ENCODE measurements at regions not wholly inside any gene's neighbourhood (a gene's known extent, or its start where the extent isn't known, plus 50 kb on each side); places are given as distances from the start of the nearest gene placed in this dataset.
"Not testable (repeated sequence)": the region's sequence is repeated elsewhere in the genome, so short reads cannot be mapped to it uniquely, and the experiment has no call there.

DNA sequence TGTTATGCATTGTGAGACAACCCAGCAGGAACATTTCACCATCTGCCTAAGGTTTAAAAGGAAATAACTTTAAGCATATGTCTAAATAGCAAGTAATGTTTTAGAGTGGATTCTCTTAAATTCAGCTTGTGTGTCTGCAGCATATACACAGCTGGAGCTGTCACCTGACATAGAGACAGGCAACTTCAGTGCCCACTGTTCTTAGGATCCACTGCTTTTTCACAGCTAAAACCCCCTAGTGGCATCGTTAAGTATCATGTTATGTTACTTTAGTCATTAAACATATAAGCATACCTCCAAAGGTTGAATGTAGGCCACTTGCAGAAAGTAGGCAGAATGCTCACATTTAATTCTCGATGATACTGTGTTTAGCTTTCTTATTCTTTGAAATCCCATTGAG is 2169.0 kb upstream of the DEFB115 start:
- not testable (repeated sequence) for H3K27me3 Mint-ChIP-seq (ENCODE audit: low read depth); DNase-seq (ENCODE audit: low spot score); H3K36me3 Mint-ChIP-seq (ENCODE audit: low read depth); H3K4me1 Mint-ChIP-seq (ENCODE audit: low read depth); H3K27ac Mint-ChIP-seq; H3K4me3 Mint-ChIP-seq
- H3K9me3 Mint-ChIP-seq, result peaks cover 58% of the 10 kb centered on the region

DNA sequence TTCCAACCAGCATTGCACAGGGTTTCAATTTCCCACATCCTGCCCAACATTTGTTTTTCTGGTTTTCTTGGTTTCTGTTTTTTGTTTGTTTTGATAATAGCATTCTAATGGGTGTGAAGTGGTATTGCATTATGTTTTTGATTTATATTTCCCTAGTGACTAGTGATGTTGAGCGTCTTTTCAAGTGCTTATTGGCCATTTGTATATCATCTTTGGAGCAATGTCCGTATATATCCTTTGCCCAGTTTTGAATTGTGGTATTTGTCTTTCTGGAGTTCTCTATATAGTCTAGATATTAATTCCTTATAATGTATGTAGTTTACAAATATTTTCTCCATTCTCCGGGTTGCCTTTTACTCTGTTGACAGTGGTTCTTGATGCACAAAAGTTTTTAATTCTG is 2168.1 kb upstream of the DEFB115 start:
- not testable (repeated sequence) for H3K36me3 Mint-ChIP-seq (ENCODE audit: low read depth); H3K27ac Mint-ChIP-seq; H3K4me1 Mint-ChIP-seq (ENCODE audit: low read depth); H3K27me3 Mint-ChIP-seq (ENCODE audit: low read depth); H3K4me3 Mint-ChIP-seq; DNase-seq (ENCODE audit: low spot score)
- peaks cover 53% of the 10 kb centered on the region for H3K9me3 Mint-ChIP-seq

DNA sequence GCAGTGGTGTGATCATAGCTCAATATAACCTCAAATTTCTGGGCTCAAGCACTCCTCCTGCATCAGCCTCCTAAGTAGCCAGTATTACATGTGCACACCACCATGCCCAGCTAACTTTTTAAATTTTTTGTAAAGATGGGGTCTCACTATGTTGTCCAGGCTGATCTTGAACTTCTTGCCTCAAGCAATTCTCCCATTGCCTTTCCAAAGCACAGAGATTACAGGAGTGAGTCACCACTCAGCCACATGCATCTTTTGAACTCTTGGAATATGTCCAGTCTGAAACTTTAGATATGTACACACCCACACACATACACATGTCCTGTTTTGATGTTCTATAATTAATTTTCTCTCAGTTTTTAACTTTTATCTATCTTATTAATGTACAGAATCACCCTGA is 2163.5 kb upstream of the DEFB115 start:
- not testable (repeated sequence) for H3K27me3 Mint-ChIP-seq (ENCODE audit: low read depth); H3K27ac Mint-ChIP-seq; H3K4me3 Mint-ChIP-seq; H3K4me1 Mint-ChIP-seq (ENCODE audit: low read depth); DNase-seq (ENCODE audit: low spot score); H3K36me3 Mint-ChIP-seq (ENCODE audit: low read depth)
- H3K9me3 Mint-ChIP-seq, result peaks cover 42% of the 10 kb centered on the region

DNA sequence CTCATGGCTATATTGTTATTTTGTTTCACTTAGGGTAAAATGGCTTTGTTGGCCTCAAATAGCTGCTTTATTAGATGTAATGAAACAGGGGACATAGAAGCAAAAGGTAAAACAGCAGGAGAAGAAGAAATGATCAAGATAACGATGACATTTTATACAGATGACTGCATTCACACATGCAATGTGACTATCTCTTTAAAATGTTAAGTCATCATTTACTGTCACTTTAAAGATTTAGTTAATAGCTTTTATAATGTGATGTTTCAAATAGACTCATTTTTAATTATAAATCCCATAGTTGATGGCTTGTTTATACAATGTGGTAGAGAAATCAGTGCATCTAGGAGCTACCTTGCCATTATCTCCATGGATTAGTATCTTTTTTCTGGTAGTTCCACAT is 2160.8 kb upstream of the DEFB115 start:
- not testable (repeated sequence) for H3K36me3 Mint-ChIP-seq (ENCODE audit: low read depth); H3K27me3 Mint-ChIP-seq (ENCODE audit: low read depth)

DNA sequence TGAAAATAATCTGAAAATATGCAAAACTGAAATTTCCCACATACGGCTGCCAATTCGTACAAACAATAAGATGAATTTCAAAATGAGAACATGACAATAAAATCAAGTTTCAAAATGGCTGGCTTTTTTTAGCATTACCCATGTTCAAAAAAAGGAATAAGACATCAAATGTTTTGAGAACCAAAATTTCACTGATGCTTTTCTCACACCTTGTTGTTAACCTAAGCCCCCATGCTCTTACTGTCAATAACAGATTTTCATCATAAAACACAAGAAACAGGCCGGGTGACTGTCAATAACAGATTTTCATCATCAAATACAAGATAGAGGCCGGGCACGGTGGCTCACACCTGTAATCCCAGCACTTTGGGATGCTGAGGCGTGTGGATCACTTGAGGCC is 2149.6 kb upstream of the DEFB115 start:
- H3K27ac Mint-ChIP-seq; H3K4me3 Mint-ChIP-seq; H3K36me3 Mint-ChIP-seq (ENCODE audit: low read depth); H3K27me3 Mint-ChIP-seq (ENCODE audit: low read depth); H3K4me1 Mint-ChIP-seq (ENCODE audit: low read depth); DNase-seq (ENCODE audit: low spot score): not testable (repeated sequence)
- peaks cover 49% of the 10 kb centered on the region for H3K9me3 Mint-ChIP-seq

More for the DNA sequence above, 2160.8 kb upstream of the DEFB115 start:
- peaks cover 29% of the 10 kb centered on the region for H3K9me3 Mint-ChIP-seq
- H3K4me3 Mint-ChIP-seq; DNase-seq (ENCODE audit: low spot score); H3K27ac Mint-ChIP-seq; H3K4me1 Mint-ChIP-seq (ENCODE audit: low read depth): not testable (repeated sequence)

DNA sequence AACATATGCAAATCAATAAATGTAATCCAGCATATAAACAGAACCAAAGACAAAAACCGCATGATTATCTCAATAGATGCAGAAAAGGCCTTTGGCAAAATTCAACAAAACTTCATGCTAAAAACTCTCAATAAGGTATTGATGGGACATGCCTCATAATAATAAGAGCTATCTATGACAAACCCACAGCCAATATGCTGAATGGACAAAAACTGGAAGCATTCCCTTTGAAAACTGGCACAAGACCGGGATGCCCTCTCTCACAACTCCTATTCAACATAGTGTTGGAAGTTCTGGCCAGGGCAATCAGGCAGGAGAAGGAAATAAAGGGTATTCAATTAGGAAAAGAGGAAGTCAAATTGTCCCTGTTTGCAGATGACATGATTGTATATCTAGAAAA is 2148.1 kb upstream of the DEFB115 start:
- H3K36me3 Mint-ChIP-seq (ENCODE audit: low read depth); H3K4me3 Mint-ChIP-seq; DNase-seq (ENCODE audit: low spot score); H3K4me1 Mint-ChIP-seq (ENCODE audit: low read depth); H3K27me3 Mint-ChIP-seq (ENCODE audit: low read depth); H3K27ac Mint-ChIP-seq: not testable (repeated sequence)
- peaks cover 55% of the 10 kb centered on the region for H3K9me3 Mint-ChIP-seq

DNA sequence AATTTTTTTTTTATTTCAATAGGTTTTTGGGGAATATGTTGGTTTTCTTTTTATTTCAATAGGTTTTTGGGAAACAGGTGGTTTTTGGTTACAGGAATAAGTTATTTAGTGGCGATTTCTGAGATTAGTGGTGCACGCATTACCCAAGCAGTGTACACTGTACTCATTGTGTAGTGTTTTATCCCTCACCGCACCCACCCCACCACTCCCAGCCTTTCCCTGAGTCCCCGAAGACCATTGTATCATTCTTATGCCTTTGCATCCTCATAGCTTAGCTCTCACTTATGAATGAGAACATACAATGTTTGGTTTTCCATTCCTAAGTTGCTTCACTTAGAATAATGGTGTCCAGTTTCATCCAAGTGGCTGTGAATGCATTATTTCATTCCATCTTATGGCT is 2142.4 kb upstream of the DEFB115 start:
- H3K4me1 Mint-ChIP-seq (ENCODE audit: low read depth); H3K4me3 Mint-ChIP-seq; DNase-seq (ENCODE audit: low spot score); H3K27ac Mint-ChIP-seq; H3K27me3 Mint-ChIP-seq (ENCODE audit: low read depth); H3K36me3 Mint-ChIP-seq (ENCODE audit: low read depth): not testable (repeated sequence)
- peaks cover 69% of the 10 kb centered on the region for H3K9me3 Mint-ChIP-seq

DNA sequence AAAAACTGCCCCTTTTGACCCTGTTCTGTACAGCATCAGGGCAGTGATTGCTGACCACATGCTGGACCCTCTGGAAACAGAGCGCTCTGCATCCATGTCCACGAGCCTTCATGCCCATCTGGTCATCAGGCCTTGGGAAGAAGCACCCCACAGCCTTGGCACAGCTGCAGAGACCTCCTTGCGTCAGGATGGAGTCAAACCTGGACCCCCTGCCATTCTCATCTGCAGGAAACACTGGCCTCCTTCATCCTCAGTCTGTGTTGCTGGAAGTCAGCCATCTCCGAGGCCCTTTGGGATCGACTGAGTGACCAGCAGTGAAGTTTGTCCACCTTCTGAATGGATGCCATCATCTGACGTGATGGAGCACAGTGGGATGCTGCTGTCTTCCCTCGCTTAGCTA is 2138.3 kb upstream of the DEFB115 start:
- no peak overlapping the region for H3K27ac Mint-ChIP-seq
- no peaks in the 10 kb centered on the region for H3K36me3 Mint-ChIP-seq (ENCODE audit: low read depth)
- H3K4me3 Mint-ChIP-seq, result no peak overlapping the region
- no peaks in the 10 kb centered on the region for H3K4me1 Mint-ChIP-seq (ENCODE audit: low read depth)
- H3K9me3 Mint-ChIP-seq, result peaks cover 82% of the 10 kb centered on the region
- H3K27me3 Mint-ChIP-seq (ENCODE audit: low read depth), result no peaks in the 10 kb centered on the region
- DNase-seq (ENCODE audit: low spot score), result no peak

DNA sequence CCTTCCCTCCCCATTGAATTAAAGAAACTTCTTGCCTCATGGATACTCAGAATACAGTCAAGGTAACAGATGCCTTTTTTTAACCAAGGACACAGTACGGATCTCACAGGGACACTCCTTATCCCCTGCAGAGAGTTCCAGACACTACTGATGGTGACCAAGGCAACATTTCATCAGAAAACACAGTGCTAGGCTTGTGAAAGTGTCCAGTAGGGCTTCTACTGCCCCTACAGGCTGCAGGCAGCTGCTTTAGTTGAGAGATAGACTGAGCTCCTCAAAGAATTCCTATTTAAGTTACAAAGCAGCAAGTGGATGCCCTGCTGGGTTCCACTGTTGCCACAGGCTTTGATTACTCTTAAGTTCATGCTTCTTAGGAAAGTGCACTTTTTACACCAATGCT is 2137.8 kb upstream of the DEFB115 start:
- H3K4me3 Mint-ChIP-seq; DNase-seq (ENCODE audit: low spot score); H3K27ac Mint-ChIP-seq; H3K27me3 Mint-ChIP-seq (ENCODE audit: low read depth); H3K36me3 Mint-ChIP-seq (ENCODE audit: low read depth); H3K4me1 Mint-ChIP-seq (ENCODE audit: low read depth): not testable (repeated sequence)
- H3K9me3 Mint-ChIP-seq, result peaks cover 85% of the 10 kb centered on the region

DNA sequence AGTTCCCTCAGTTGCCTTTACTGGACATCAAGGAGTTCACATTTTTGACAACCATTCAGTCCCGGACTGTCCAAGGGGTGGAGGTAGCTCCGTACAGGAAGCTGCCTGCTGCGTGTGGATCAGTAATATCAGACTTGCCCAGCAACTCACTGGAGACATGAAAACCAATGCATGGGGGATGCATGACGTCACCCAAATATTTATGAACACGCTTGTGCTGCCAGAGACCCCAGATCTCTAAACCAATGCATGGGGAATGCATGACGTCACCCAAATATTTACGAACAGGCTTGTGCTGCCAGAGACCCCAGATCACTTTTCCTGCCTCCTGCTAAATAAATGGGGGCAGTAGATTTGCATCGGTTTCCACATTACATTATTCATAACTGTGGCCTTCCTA is 2137.4 kb upstream of the DEFB115 start:
- H3K36me3 Mint-ChIP-seq (ENCODE audit: low read depth); H3K4me3 Mint-ChIP-seq; H3K27me3 Mint-ChIP-seq (ENCODE audit: low read depth); H3K27ac Mint-ChIP-seq; H3K4me1 Mint-ChIP-seq (ENCODE audit: low read depth); DNase-seq (ENCODE audit: low spot score): not testable (repeated sequence)
- peaks cover 86% of the 10 kb centered on the region for H3K9me3 Mint-ChIP-seq

DNA sequence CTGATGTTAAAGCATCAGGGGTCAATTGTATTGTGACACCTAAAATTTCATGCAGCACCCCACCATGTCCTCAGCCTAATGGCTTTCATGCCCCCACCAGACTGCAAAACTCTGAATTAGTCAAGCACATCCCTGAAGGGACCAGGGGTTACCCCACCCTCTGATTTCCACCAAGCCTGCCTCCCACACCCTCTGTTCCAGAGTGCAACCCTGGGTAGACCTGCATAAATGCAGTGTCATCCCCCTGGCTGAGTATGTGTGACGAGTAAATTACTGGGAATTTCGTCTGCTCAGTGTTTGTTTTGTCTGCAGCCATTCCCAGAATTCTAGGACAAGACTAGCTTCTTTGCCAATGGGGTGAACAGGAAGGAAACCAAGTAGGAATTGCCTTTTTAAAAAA is 2136.9 kb upstream of the DEFB115 start:
- H3K9me3 Mint-ChIP-seq, result peaks cover 85% of the 10 kb centered on the region
- DNase-seq (ENCODE audit: low spot score); H3K4me1 Mint-ChIP-seq (ENCODE audit: low read depth); H3K27me3 Mint-ChIP-seq (ENCODE audit: low read depth); H3K36me3 Mint-ChIP-seq (ENCODE audit: low read depth); H3K4me3 Mint-ChIP-seq; H3K27ac Mint-ChIP-seq: not testable (repeated sequence)

DNA sequence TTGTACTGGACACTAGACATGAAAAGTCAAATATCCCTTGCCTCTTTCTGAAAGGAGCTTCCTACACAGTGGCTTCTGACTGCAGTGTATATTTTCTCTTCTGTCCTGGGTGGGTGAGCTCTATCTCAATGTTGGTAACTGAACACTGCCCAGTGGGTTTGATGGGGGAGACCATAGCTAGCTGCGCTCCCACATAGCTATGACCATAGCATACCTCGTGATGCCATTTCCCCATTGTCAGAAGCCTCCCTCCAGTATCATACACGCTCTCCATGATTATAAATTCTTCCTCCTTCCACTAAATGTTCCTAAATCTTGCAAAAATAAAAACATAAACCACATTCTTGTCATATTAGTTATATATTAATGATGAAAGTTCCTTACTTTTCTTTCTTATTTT is 2134.7 kb upstream of the DEFB115 start:
- H3K27ac Mint-ChIP-seq; H3K4me1 Mint-ChIP-seq (ENCODE audit: low read depth); H3K4me3 Mint-ChIP-seq; DNase-seq (ENCODE audit: low spot score); H3K36me3 Mint-ChIP-seq (ENCODE audit: low read depth); H3K27me3 Mint-ChIP-seq (ENCODE audit: low read depth): not testable (repeated sequence)
- peaks cover 66% of the 10 kb centered on the region for H3K9me3 Mint-ChIP-seq

DNA sequence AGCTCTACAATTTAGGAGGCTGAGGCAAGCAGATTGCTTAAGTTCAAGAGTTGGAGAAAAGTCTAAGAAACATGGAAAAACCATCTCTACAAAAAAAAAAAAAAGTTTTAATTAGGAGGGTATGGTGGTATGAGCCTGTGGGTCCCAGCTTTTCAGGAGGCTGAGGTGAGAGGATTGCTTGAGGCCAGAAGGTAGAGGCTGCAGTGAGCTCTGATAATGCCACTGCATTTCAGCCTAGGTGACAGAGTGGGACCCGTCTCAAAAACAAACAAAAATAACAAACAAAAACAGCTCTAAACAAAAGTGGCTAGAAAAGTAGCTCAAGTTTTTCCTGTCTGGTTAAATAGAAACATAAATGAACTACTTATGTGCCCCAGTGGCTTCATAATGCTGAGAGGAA is 2133.6 kb upstream of the DEFB115 start:
- Mint-ChIP-seq H3K4me3 (no peak overlapping the region), H3K27me3 (ENCODE audit: low read depth) (no peaks in the 10 kb centered on the region), H3K36me3 (ENCODE audit: low read depth) (no peaks in the 10 kb centered on the region), H3K9me3 (peaks cover 58% of the 10 kb centered on the region), H3K27ac (no peak overlapping the region), H3K4me1 (ENCODE audit: low read depth) (no peaks in the 10 kb centered on the region)
- no peak for DNase-seq (ENCODE audit: low spot score)

All from T-helper 2 cell treated with Interferon-gamma antibody and Interleukin-4, amounts not matched to agents 5 μg/mL and 100 μg/mL, for 36 hours (primary cell).